ENCODE measurements at regions not wholly inside any gene's neighbourhood (a gene's known extent, or its start where the extent isn't known, plus 50 kb on each side); places are given as distances from the start of the nearest gene placed in this dataset.

- Histone ChIP-seq H3K4me3 (no peak overlapping the region), H3K27ac (no peak overlapping the region), H3K9me3 (no peaks in the 10 kb centered on the region), H3K36me3 (no peaks in the 10 kb centered on the region), H3K27me3 (ENCODE audit: low read depth) (no peaks in the 10 kb centered on the region), H3K4me1 (no peaks in the 10 kb centered on the region)
- intact Hi-C loops (cut with DNase I): no loop called here
- ATAC-seq (no peak), DNase-seq (no peak)
- TF ChIP-seq, protein P1, sequence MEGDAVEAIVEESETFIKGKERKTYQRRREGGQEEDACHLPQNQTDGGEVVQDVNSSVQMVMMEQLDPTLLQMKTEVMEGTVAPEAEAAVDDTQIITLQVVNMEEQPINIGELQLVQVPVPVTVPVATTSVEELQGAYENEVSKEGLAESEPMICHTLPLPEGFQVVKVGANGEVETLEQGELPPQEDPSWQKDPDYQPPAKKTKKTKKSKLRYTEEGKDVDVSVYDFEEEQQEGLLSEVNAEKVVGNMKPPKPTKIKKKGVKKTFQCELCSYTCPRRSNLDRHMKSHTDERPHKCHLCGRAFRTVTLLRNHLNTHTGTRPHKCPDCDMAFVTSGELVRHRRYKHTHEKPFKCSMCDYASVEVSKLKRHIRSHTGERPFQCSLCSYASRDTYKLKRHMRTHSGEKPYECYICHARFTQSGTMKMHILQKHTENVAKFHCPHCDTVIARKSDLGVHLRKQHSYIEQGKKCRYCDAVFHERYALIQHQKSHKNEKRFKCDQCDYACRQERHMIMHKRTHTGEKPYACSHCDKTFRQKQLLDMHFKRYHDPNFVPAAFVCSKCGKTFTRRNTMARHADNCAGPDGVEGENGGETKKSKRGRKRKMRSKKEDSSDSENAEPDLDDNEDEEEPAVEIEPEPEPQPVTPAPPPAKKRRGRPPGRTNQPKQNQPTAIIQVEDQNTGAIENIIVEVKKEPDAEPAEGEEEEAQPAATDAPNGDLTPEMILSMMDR (IDR thresholded peaks at IDR 0.05): no peak
Measured at GRCh38 chr13:107427536-107427935, 787.8 kb downstream of the LIG4 start.

DNA sequence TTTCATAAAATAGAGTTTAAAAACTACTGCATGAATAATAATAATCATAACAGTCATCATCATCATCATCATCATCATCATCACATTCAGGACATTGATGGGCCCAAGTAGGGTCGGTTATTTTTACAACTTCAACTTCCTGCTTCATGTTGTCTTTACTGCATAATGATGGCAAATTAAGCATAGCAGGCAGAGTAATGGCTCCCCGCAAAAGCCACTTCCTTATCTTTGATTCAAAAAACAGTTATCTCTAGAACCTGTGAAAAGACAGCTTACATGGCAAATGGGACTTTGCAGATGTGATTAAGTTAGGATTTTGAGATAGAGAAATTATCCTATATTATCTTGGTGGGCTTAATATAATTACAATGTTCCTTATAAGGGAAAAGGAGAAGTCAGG lies 792.9 kb downstream of the LIG4 start:
- DNase-seq: no peak
- Histone ChIP-seq H3K27me3 (ENCODE audit: low read depth) (no peaks in the 10 kb centered on the region), H3K9me3 (no peaks in the 10 kb centered on the region), H3K36me3 (no peaks in the 10 kb centered on the region), H3K4me1 (no peaks in the 10 kb centered on the region), H3K27ac (no peak overlapping the region), H3K4me3 (no peak overlapping the region)
- ATAC-seq: no peak
- TF ChIP-seq, protein P1 (IDR thresholded peaks at IDR 0.05): no peak
- intact Hi-C loops (cut with DNase I): no loop called here

GRCh38 chr13:107421951-107422350 lies 793.4 kb downstream of the LIG4 start:
- intact Hi-C loops (cut with DNase I): no loop called here
- Histone ChIP-seq H3K27me3 (ENCODE audit: low read depth) (no peaks in the 10 kb centered on the region), H3K9me3 (no peaks in the 10 kb centered on the region), H3K4me1 (no peaks in the 10 kb centered on the region), H3K36me3 (no peaks in the 10 kb centered on the region), H3K27ac (no peak overlapping the region), H3K4me3 (no peak overlapping the region)
- no peak for ATAC-seq
- DNase-seq: no peak
- TF ChIP-seq, protein P1 (IDR thresholded peaks at IDR 0.05): no peak

GRCh38 chr13:107421028-107421427 lies 794.3 kb downstream of the LIG4 start:
- Histone ChIP-seq H3K27me3 (ENCODE audit: low read depth) (no peaks in the 10 kb centered on the region), H3K27ac (no peak overlapping the region), H3K9me3 (no peaks in the 10 kb centered on the region), H3K4me3 (no peak overlapping the region), H3K4me1 (no peaks in the 10 kb centered on the region), H3K36me3 (no peaks in the 10 kb centered on the region)
- ATAC-seq (no peak), DNase-seq (no peak)
- intact Hi-C loops (cut with DNase I): no loop called here
- TF ChIP-seq, protein P1 (IDR thresholded peaks at IDR 0.05): no peak

DNA sequence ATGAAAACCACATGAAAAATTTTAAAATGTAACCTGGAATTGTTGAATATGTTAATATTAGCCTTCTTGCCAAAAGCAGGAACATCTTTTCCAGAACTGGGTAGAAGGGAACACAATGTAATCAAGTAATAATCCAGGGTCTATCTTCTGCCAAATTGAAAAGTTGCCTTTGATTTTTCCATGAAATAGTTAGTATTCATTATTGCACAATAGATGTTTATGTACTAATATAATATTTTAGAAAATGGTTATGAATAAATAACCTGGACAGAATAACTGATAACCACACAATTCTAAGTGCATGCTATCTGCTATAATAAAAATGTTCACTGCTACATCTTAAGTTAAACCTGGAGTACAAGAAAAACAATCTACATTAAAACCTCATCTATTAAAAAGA lies 802.3 kb downstream of the LIG4 start:
- Histone ChIP-seq H3K27ac (no peak overlapping the region), H3K36me3 (no peaks in the 10 kb centered on the region), H3K4me3 (no peak overlapping the region), H3K4me1 (no peaks in the 10 kb centered on the region), H3K27me3 (ENCODE audit: low read depth) (no peaks in the 10 kb centered on the region), H3K9me3 (no peaks in the 10 kb centered on the region)
- no peak for ATAC-seq
- intact Hi-C loops (cut with DNase I): no loop called here
- DNase-seq: no peak
- TF ChIP-seq, protein P1 (IDR thresholded peaks at IDR 0.05): no peak

- H3K27ac ChIP-seq: no peak overlapping the region
- no peak overlapping the region for H3K4me3 ChIP-seq
- no peaks in the 10 kb centered on the region for H3K27me3 ChIP-seq (ENCODE audit: low read depth)
- H3K9me3 ChIP-seq: no peaks in the 10 kb centered on the region
- intact Hi-C loops (cut with DNase I): no loop called here
- H3K36me3 ChIP-seq: no peaks in the 10 kb centered on the region
- TF ChIP-seq, protein P1 (IDR thresholded peaks at IDR 0.05): no peak
- ATAC-seq (no peak), DNase-seq (no peak)
- H3K4me1 ChIP-seq: no peaks in the 10 kb centered on the region
Measured at GRCh38 chr13:107407074-107407473, 808.3 kb downstream of the LIG4 start.

All from lower lobe of right lung (tissue), 2 donors.